Retinal pigment epithelial cell (primary cell): ENCODE measurements at regions not wholly inside any gene's neighbourhood (a gene's known extent, or its start where the extent isn't known, plus 50 kb on each side); places are given as distances from the start of the nearest gene placed in this dataset.

ENCODE experiments used
- DNase-seq: peaks from one replicate; pipeline ENCODE4 v3.0.0-alpha.2; 2010; ENCODE audit warnings: low read depth
- H3K4me3 ChIP-seq: 2 replicates; pipeline ENCODE4 v1.5.1; 2011; ENCODE audit warnings: mild to moderate bottlenecking, low read length, control low read depth, moderate library complexity
- TF ChIP-seq, protein P1 (sequence below): conservative IDR thresholded peaks from 2 replicates; pipeline ENCODE4 v1.5.1; 2011; ENCODE audit warnings: low read depth, low read length, control low read depth, inconsistent platforms

DNA sequence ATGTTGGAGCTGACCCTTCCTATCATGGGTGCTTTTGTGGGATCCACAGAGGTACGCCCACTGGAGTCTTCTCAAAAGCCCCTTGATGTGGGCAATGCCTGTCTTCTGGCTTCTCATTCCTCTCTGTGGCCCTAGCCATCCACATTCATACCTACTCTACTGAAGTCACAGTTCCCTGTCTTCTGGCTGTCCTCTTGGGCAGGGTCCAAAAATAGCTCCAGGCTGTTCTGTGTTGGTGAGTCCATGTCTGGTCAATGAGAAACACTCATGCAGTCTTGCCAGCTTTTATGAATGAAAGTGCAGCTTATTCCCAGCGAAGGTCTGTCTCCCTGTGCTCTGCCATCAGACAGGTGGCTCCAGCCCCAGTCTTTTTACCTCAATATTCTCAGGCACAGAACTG, 135.9 kb upstream of the MDM1 start:
- no peak overlapping the region for H3K4me3 ChIP-seq
- TF ChIP-seq, protein P1, sequence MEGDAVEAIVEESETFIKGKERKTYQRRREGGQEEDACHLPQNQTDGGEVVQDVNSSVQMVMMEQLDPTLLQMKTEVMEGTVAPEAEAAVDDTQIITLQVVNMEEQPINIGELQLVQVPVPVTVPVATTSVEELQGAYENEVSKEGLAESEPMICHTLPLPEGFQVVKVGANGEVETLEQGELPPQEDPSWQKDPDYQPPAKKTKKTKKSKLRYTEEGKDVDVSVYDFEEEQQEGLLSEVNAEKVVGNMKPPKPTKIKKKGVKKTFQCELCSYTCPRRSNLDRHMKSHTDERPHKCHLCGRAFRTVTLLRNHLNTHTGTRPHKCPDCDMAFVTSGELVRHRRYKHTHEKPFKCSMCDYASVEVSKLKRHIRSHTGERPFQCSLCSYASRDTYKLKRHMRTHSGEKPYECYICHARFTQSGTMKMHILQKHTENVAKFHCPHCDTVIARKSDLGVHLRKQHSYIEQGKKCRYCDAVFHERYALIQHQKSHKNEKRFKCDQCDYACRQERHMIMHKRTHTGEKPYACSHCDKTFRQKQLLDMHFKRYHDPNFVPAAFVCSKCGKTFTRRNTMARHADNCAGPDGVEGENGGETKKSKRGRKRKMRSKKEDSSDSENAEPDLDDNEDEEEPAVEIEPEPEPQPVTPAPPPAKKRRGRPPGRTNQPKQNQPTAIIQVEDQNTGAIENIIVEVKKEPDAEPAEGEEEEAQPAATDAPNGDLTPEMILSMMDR: no peak
- DNase-seq: no peak

DNA sequence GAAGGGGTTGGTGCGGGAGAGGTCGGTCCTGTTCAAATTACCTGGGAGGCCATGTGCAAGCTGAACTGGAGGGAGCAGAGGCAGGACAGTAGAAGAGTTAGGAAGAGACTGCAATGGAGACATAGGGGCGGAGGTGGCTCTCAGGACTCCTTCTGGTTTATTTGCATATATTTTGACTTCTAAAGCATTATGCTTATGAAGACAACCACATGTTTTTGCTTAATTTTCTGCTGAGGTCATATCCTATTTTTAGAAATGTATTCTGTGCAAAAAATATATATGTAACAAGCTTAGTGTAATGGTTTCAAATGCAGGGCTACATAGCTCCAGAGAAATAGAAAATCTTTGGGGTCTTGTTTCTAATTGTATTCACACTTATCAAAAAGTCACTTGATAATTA, 137.0 kb upstream of the MDM1 start:
- H3K4me3 ChIP-seq: no peak overlapping the region
- DNase-seq: no peak
- TF ChIP-seq, protein P1: no peak

DNA sequence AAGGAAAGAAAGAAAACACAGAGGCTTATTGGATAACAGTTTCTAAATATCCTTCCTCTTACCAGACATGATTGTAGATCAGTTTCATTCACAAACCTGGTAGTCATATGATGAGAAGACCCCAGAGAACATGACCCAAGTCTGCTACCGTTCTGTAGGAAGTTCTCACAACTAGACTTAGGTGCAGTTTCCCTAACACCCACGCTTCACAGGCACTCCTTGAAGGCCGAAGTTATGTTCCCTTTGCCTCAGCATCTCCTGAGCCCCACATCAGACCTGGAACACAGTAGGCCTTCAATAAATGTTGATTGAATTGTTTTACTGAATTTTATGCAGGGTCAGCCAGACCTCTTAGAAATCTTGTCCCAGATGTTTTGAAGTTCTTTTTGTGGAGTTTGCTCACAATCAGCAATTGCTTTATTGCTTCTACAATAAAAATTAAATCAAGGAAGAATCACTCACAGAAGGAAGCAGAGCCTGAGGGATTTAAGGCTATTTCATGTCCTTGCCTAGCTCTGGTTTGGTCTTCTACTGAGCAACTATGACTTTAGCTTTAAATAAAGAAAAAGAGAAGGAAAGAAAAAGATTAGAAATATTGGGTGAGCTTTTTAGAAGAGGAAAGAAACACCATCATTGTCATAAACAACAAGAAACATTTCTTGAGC, 138.6 kb upstream of the MDM1 start:
- TF ChIP-seq, protein P1: no peak
- DNase-seq: no peak
- no peak overlapping the region for H3K4me3 ChIP-seq

DNA sequence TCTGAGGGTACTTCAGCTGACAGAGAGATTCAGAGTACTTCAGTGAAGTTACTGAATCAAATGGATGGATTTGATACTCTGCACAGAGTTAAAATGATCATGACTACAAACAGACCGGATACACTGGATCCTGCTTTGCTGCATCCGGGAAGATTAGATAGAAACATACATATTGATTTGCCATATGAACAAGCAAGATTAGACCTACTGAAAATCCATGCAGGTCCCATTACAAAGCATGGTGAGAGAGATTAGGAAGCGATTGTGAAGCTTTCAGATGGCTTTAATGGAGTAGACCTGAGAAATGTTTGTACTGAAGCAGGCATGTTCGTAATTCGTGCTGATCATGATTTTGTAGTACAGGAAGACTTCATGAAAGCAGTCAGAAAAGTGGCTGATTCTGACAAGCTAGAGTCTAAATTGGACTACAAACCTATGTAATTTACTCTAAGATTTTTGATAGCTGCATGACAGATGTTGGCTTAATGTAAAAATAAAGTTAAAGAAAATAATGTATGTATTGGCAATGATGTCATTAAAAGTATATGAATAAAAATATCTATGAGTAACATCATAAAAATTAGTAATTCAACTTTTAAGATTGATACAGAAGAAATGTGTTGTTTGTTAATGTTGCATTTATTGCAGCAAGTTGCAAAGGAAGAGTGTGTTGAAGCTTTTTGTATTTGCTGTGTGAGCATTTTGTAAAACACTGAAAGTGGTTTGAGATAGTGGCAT, 136.1 kb upstream of the RAP1B start:
- no peak overlapping the region for H3K4me3 ChIP-seq
- TF ChIP-seq, protein P1: no peak
- no peak for DNase-seq

DNA sequence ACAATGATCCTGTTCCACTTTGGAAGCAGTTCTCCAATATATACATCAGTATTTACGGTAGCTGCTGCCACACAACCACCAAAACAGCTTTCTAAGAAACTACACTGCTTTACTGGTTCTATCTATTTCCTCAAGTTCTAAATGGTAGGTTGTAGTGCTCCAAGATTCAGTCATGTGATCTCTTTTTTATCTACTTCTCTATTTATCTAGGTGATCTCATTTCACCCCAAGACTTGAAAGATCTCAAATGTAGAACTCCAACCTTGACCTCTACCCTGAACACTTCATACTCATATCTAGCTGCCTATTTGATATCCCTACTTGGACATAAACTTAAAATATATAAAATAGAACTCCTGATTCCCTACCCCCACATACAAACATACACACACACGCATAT, 133.9 kb upstream of the RAP1B start:
- TF ChIP-seq, protein P1: no peak
- DNase-seq: no peak
- no peak overlapping the region for H3K4me3 ChIP-seq

DNA sequence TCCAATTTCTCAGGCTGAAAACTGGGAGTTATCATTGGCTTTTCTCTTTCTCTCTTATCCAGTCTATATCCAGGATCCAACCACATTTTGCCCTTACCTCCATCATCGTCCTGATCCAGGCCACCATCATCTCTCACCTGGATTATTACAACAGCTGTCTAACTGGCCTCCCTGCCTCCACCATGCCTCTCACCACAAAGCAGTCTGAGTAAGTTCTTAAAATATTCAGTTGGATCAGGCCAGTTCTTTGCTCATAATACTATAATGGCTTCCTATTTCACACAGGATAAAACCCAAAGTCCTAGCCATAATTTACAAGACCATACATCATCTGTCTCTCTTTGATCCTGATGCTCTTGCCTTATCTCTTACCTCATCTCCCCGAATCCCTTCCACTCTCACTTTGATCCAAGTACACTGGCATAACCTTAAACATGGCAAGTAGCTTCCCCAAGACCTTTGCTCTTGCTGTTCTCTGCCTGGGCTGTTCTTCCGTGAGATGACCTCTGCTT, 133.4 kb upstream of the RAP1B start:
- H3K4me3 ChIP-seq: no peak overlapping the region
- DNase-seq: no peak
- TF ChIP-seq, protein P1: no peak

DNA sequence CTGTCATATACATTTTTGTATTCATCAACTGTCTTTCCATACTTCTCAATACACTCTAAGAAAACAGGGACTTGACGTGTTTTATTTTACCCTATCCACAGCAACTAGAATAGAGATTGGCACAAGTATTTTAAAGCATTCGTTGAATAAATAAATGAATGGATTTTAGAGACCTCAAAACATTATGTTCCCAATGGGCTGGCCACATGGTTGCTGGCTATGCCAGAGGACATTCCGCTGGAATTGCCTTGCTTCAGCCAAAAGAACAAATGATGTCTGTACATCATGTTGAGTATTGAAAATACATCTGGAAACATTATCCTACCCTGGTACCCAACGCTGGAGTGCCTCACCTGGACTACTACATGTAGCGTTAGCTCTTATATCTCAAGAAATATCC, 132.8 kb upstream of the RAP1B start:
- TF ChIP-seq, protein P1: no peak
- no peak for DNase-seq
- H3K4me3 ChIP-seq: no peak overlapping the region
